ENCODE measurements at regions not wholly inside any gene's neighbourhood (a gene's known extent, or its start where the extent isn't known, plus 50 kb on each side); places are given as distances from the start of the nearest gene placed in this dataset.
"Not testable (repeated sequence)": the region's sequence is repeated elsewhere in the genome, so short reads cannot be mapped to it uniquely, and the experiment has no call there.

- ATAC-seq; DNase-seq; H3K9me3 ChIP-seq (ENCODE audit: control insufficient read depth, low read length); intact Hi-C loops (cut with DNase I); H3K4me1 ChIP-seq (ENCODE audit: control insufficient read depth, insufficient read depth, low read length); H3K27me3 ChIP-seq (ENCODE audit: control insufficient read depth, insufficient read depth); H3K4me3 ChIP-seq (ENCODE audit: low read length); H3K27ac ChIP-seq (ENCODE audit: low read length): not testable (repeated sequence)
- WGBS, result 92% methylated on average over 3 of the region's 3 CpGs
These were observed 162.2 kb upstream of the PTPN20 start for GRCh38 chr10:46749003-46749402.

DNA sequence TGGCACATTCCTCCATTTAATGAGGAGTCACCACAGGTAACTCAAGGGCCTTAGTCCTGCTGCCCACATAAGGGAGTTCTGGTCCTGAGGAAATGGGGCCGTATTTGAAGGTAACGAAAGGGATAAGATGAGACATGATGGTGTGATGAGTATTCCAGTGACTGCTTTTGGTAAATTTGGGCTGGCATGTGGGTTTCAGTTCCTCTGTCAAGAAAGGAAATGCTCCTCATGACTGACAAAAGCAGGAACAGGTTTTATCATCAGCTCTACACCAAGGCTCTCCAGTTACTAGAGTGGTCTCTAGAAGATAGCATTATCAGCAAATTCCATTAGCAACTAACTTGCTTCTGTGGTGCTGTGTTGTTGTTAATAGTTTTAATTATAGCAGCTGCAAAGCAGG, 161.8 kb upstream of the PTPN20 start:
- H3K4me1 ChIP-seq (ENCODE audit: control insufficient read depth, insufficient read depth, low read length); ATAC-seq; intact Hi-C loops (cut with DNase I); H3K9me3 ChIP-seq (ENCODE audit: control insufficient read depth, low read length); H3K27ac ChIP-seq (ENCODE audit: low read length); H3K27me3 ChIP-seq (ENCODE audit: control insufficient read depth, insufficient read depth); DNase-seq; H3K4me3 ChIP-seq (ENCODE audit: low read length): not testable (repeated sequence)
- 63% methylated on average over 2 of the region's 2 CpGs for WGBS

DNA sequence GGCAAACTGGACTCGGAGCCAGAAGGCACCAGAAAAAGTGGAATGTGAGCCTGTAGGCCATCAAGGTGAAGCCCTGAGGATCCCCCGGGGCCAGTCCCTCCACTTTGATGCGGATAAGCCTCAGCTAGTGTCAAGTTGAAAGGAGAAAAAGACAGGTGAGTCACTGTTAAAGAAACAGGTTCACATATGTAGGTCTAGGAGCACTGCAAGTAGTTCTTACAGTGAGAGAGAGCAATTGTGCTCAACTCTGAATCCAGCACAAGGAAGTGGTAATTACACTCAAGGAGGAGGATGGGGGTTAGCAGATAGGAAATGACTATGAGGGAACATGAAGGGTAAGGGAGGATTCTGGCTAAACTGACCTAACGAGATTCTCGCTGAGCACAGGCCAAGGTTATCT, 157.5 kb upstream of the PTPN20 start:
- H3K4me3 ChIP-seq (ENCODE audit: low read length); intact Hi-C loops (cut with DNase I); ATAC-seq; H3K27ac ChIP-seq (ENCODE audit: low read length); H3K27me3 ChIP-seq (ENCODE audit: control insufficient read depth, insufficient read depth); H3K4me1 ChIP-seq (ENCODE audit: control insufficient read depth, insufficient read depth, low read length); DNase-seq; H3K9me3 ChIP-seq (ENCODE audit: control insufficient read depth, low read length): not testable (repeated sequence)
- 78% methylated on average over 4 of the region's 5 CpGs for WGBS

DNA sequence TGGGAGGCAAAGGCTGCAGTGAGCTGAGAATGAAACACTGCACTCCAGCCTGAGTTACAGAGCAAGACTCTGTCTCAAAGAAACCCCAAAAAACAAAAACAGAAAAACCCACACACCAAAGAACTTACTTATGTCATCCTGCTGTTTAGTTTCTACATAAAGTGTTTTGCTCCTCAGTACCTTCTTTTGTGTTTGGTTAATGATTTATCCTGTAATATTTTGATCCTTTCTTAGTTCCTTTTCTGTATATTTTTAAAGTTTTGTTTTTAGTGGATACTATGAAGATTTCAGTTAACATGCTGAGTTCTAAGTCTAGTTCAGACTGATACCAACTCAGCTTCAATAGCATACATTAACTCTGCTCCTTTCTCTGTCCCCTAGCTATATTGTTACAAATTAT, 149.8 kb upstream of the PTPN20 start:
- H3K27ac ChIP-seq (ENCODE audit: low read length); H3K9me3 ChIP-seq (ENCODE audit: control insufficient read depth, low read length); H3K27me3 ChIP-seq (ENCODE audit: control insufficient read depth, insufficient read depth); H3K4me3 ChIP-seq (ENCODE audit: low read length); DNase-seq; ATAC-seq; H3K4me1 ChIP-seq (ENCODE audit: control insufficient read depth, insufficient read depth, low read length); intact Hi-C loops (cut with DNase I): not testable (repeated sequence)

DNA sequence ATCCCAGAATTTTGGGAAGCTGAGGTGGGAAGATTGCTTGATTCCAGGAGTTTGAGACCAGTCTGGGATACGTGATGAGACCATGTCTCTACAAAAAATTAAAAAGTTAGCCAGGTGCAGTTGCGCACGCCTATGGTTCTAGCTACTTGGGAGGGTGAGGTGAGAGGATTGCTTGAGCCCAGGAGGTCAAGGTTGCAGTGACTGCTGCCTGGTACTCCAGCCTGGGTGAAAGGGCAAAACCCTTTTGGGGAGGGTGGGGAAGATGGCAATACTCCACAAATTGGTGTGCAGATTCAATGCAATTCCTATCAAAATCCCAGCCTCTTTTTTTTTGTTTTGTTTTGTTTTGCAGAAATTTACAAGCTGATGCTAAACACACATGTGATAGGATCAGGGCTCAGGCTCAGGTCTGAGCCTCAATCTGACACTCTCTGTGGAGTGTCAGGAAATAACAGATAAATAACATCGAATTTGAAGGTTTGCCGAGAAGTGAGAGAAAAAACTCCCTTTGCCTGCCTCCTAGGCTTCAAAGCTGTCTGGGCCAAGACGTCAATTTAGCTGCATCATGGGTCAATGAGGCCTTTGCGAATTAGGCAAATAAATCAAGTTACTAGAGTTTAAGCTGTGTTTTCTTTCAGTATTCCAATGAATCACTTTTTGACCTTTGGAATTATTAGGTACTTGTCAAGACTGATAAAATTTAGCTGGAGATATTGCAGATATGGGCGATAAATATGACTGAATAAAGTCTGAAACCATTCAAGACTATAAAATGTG, 142.5 kb upstream of the PTPN20 start:
- DNase-seq; H3K27me3 ChIP-seq (ENCODE audit: control insufficient read depth, insufficient read depth); H3K27ac ChIP-seq (ENCODE audit: low read length); H3K9me3 ChIP-seq (ENCODE audit: control insufficient read depth, low read length); intact Hi-C loops (cut with DNase I); ATAC-seq; H3K4me1 ChIP-seq (ENCODE audit: control insufficient read depth, insufficient read depth, low read length); H3K4me3 ChIP-seq (ENCODE audit: low read length): not testable (repeated sequence)
- 90% methylated on average over 7 of the region's 8 CpGs for WGBS

- 90% methylated on average over 8 of the region's 15 CpGs for WGBS
- ATAC-seq (peak in 1 of 2 donors; percentile 24), DNase-seq (peak in 1 of 3 donors; percentile 35)
- intact Hi-C loops (cut with DNase I); H3K4me3 ChIP-seq (ENCODE audit: low read length); H3K4me1 ChIP-seq (ENCODE audit: control insufficient read depth, insufficient read depth, low read length); H3K27me3 ChIP-seq (ENCODE audit: control insufficient read depth, insufficient read depth); H3K9me3 ChIP-seq (ENCODE audit: control insufficient read depth, low read length); H3K27ac ChIP-seq (ENCODE audit: low read length): not testable (repeated sequence)
These were observed 137.9 kb upstream of the PTPN20 start for GRCh38 chr10:46773178-46773896.

GRCh38 chr10:46773897-46774236, 137.4 kb upstream of the PTPN20 start:
- intact Hi-C loops (cut with DNase I); H3K9me3 ChIP-seq (ENCODE audit: control insufficient read depth, low read length): not testable (repeated sequence)
- peak in 1 of 2 donors; percentile 30 for ATAC-seq

GRCh38 chr10:46774366-46774765, 136.9 kb upstream of the PTPN20 start:
- intact Hi-C loops (cut with DNase I); H3K9me3 ChIP-seq (ENCODE audit: control insufficient read depth, low read length); H3K4me1 ChIP-seq (ENCODE audit: control insufficient read depth, insufficient read depth, low read length): not testable (repeated sequence)

More at GRCh38 chr10:46773897-46774236, 137.4 kb upstream of the PTPN20 start:
- H3K4me3 ChIP-seq (ENCODE audit: low read length); H3K4me1 ChIP-seq (ENCODE audit: control insufficient read depth, insufficient read depth, low read length); H3K27ac ChIP-seq (ENCODE audit: low read length); H3K27me3 ChIP-seq (ENCODE audit: control insufficient read depth, insufficient read depth): not testable (repeated sequence)
- DNase-seq, result peak in 1 of 3 donors; percentile 49
- WGBS, result 74% methylated on average over 13 of the region's 14 CpGs

DNA sequence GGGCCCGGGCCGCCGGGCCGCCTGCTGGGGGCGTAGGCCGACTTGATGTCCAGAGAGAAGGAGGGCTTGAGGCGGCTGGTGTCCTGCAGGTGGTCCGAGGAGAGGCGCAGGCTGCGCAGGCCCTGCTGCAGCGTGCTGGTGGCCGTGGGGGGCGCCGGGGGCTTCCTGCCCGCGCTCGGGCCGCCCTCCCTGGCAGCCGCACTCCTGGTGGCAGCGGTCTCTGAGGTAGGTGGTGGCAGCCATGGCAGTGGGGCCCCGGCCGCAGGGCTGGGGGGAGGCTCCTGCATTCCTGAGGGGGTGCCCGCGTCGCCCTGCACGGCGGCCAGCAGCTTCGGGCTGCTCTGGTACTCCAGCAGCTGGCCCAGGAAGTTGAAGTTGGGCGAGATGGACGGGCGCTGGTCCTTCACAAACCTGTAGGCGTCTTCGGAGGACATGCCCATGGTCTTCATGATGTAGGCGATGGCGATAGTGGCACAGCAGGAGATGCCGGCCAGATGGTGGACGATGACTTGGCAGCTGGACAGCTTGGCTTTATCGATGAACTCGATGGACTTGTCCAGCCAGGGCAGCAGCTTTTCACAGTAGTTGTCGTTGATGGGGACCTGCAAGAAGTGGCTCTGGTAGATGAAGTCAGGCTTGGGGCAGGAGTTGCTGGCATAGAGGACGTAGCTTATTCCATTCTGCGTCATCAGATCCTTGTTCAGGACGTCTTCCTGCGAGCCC, 136.1 kb upstream of the PTPN20 start:
- H3K27me3 ChIP-seq (ENCODE audit: control insufficient read depth, insufficient read depth); H3K4me1 ChIP-seq (ENCODE audit: control insufficient read depth, insufficient read depth, low read length); ATAC-seq; H3K9me3 ChIP-seq (ENCODE audit: control insufficient read depth, low read length); H3K27ac ChIP-seq (ENCODE audit: low read length); H3K4me3 ChIP-seq (ENCODE audit: low read length); intact Hi-C loops (cut with DNase I): not testable (repeated sequence)
- DNase-seq, result peak in 1 of 3 donors; percentile 41
- WGBS, result 97% methylated on average over 31 of the region's 44 CpGs

More at GRCh38 chr10:46774366-46774765, 136.9 kb upstream of the PTPN20 start:
- ATAC-seq; H3K4me3 ChIP-seq (ENCODE audit: low read length); H3K27me3 ChIP-seq (ENCODE audit: control insufficient read depth, insufficient read depth); H3K27ac ChIP-seq (ENCODE audit: low read length): not testable (repeated sequence)
- 84% methylated on average over 30 of the region's 42 CpGs for WGBS
- DNase-seq, result peak in 2 of 3 donors; percentile 36 to 47

GRCh38 chr10:46775668-46776059, 135.6 kb upstream of the PTPN20 start:
- ATAC-seq, result peak in 1 of 2 donors; percentile 25
- not testable (repeated sequence) for H3K27ac ChIP-seq (ENCODE audit: low read length)

DNA sequence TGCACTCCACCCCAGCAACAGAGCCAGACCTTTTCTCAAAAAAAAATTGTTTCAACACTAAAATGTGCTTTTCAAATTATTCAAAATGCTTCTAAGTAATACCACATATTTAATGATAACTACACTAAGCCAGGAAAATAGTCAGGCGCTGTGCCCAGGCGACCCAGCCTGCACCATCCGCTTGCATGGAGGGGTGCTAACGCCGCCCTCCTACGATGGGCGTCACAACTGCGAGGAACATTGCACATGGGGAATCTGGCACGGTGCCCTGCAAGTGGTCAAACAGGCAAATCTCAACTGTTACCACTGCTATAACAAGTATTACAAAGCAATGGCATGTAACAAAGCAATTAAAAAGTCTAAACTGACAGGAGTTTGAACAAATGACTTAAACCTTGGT, 131.7 kb upstream of the PTPN20 start:
- H3K27me3 ChIP-seq (ENCODE audit: control insufficient read depth, insufficient read depth); H3K4me1 ChIP-seq (ENCODE audit: control insufficient read depth, insufficient read depth, low read length); H3K4me3 ChIP-seq (ENCODE audit: low read length); H3K9me3 ChIP-seq (ENCODE audit: control insufficient read depth, low read length); H3K27ac ChIP-seq (ENCODE audit: low read length); intact Hi-C loops (cut with DNase I): not testable (repeated sequence)
- peak; percentile 56 to 87 (median 76) for DNase-seq
- 53% methylated on average over 9 of the region's 9 CpGs for WGBS
- peak in 1 of 2 donors; percentile 68 for ATAC-seq

More at GRCh38 chr10:46775668-46776059, 135.6 kb upstream of the PTPN20 start:
- intact Hi-C loops (cut with DNase I); H3K9me3 ChIP-seq (ENCODE audit: control insufficient read depth, low read length); H3K27me3 ChIP-seq (ENCODE audit: control insufficient read depth, insufficient read depth); H3K4me1 ChIP-seq (ENCODE audit: control insufficient read depth, insufficient read depth, low read length); H3K4me3 ChIP-seq (ENCODE audit: low read length): not testable (repeated sequence)
- peak in 2 of 3 donors; percentile 37 to 52 for DNase-seq
- 96% methylated on average over 15 of the region's 17 CpGs for WGBS

All from right cardiac atrium (tissue), 5 donors.